ENCODE measurements at regions not wholly inside any gene's neighbourhood (a gene's known extent, or its start where the extent isn't known, plus 50 kb on each side); places are given as distances from the start of the nearest gene placed in this dataset.

GRCh38 chr21:23585419-23585818, 2021.9 kb downstream of the MRPL39 start:
- Histone ChIP-seq H3K79me2 (ENCODE audit: control insufficient read depth, insufficient read depth, low read length) (no peaks in the 10 kb centered on the region), H3K4me3 (replicated peaks in 1 of 3; ENCODE audit: insufficient read depth in 1 of 3, low read depth in 1 of 3, low read length in 3 of 3) (no peak overlapping the region), H3K9me1 (replicated peaks; ENCODE audit: control insufficient read depth, extremely low read depth, insufficient read depth, low read length) (no peaks in the 10 kb centered on the region), H3K36me3 (ENCODE audit: control insufficient read depth in 2 of 2, extremely low read depth in 1 of 2, insufficient read depth in 2 of 2, low read length in 2 of 2) (no peaks in the 10 kb centered on the region), H3K4me1 (ENCODE audit: control insufficient read depth, extremely low read depth, insufficient read depth, low read length) (no peaks in the 10 kb centered on the region), H3K4me2 (ENCODE audit: insufficient read depth, low read length) (no peak overlapping the region), H3K27ac (ENCODE audit: insufficient read depth, low read depth, low read length) (no peak overlapping the region), H3K9me3 (replicated peaks; ENCODE audit: control insufficient read depth, insufficient read depth, low read length) (no peaks in the 10 kb centered on the region), H2AFZ (ENCODE audit: low read depth, low read length) (no peak overlapping the region), H4K20me1 (replicated peaks; ENCODE audit: control insufficient read depth, extremely low read depth, insufficient read depth, low read length) (no peaks in the 10 kb centered on the region), H3K27me3 (ENCODE audit: control insufficient read depth in 2 of 2, insufficient read depth in 2 of 2, low read length in 2 of 2) (no peaks in the 10 kb centered on the region), H3K9ac (replicated peaks; ENCODE audit: extremely low read depth, insufficient read depth, low read length) (no peak overlapping the region)
- no peak for DNase-seq (ENCODE audit: low read depth, low spot score)
- ChIA-PET POLR2A (no interaction called here), CTCF (no interaction called here)
- no peak for TF ChIP-seq MYC (IDR thresholded peaks at IDR 0.05; ENCODE audit: low read depth, low read length)
- no TSS peak for BruUV-seq (replicated peaks)
- dilution Hi-C loops (cut with MboI; ENCODE audit: extremely low pct_ligation_motif_present, low sequenced_read_pairs): no loop called here
- intact Hi-C loops (cut with micrococcal nuclease): no loop called here
- no peak for FAIRE-seq

DNA sequence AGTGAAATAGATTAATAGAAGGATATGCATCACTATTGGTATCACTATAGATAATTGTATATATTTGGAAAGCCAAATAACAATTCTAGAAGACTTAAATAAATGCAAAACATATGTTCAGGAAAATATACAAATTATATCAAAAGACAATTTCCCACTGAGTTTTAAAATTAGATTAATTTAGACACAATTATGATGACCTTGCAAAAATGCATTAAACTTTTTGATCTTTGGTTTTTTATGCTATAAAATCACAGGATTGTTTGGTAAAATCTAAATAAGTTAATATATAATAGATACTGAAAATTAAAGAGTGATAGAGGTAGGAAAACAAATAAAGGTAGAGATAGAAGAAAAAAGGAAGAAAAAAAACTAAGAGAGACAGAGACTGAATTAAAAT, 2027.7 kb downstream of the MRPL39 start:
- H2AFZ ChIP-seq (ENCODE audit: low read depth, low read length): no peak overlapping the region
- H3K9me1 ChIP-seq (replicated peaks; ENCODE audit: control insufficient read depth, extremely low read depth, insufficient read depth, low read length): no peaks in the 10 kb centered on the region
- H3K27ac ChIP-seq (ENCODE audit: insufficient read depth, low read depth, low read length): no peak overlapping the region
- CTCF ChIA-PET: no interaction called here
- H3K9ac ChIP-seq (replicated peaks; ENCODE audit: extremely low read depth, insufficient read depth, low read length): no peak overlapping the region
- H3K79me2 ChIP-seq (ENCODE audit: control insufficient read depth, insufficient read depth, low read length): no peaks in the 10 kb centered on the region
- no peaks in the 10 kb centered on the region for H3K9me3 ChIP-seq (replicated peaks; ENCODE audit: control insufficient read depth, insufficient read depth, low read length)
- POLR2A ChIA-PET: no interaction called here
- TF ChIP-seq FOS (IDR thresholded peaks at IDR 0.05; ENCODE audit: borderline replicate concordance, insufficient read depth, low read length): no peak
- no peak for TF ChIP-seq CTCF (IDR thresholded peaks at IDR 0.05; ENCODE audit: extremely low read depth in 1 of 2, insufficient read depth in 1 of 2, low read depth in 1 of 2, low read length in 2 of 2)
- no peak overlapping the region for H3K4me3 ChIP-seq (replicated peaks in 1 of 3; ENCODE audit: insufficient read depth in 1 of 3, low read depth in 1 of 3, low read length in 3 of 3)
- no peaks in the 10 kb centered on the region for H4K20me1 ChIP-seq (replicated peaks; ENCODE audit: control insufficient read depth, extremely low read depth, insufficient read depth, low read length)
- H3K4me1 ChIP-seq (ENCODE audit: control insufficient read depth, extremely low read depth, insufficient read depth, low read length): no peaks in the 10 kb centered on the region
- H3K36me3 ChIP-seq (ENCODE audit: control insufficient read depth in 2 of 2, extremely low read depth in 1 of 2, insufficient read depth in 2 of 2, low read length in 2 of 2): no peaks in the 10 kb centered on the region
- dilution Hi-C loops (cut with MboI; ENCODE audit: extremely low pct_ligation_motif_present, low sequenced_read_pairs): no loop called here
- no TSS peak for BruUV-seq (replicated peaks)
- intact Hi-C loops (cut with micrococcal nuclease): no loop called here
- DNase-seq (ENCODE audit: low read depth, low spot score) (no peak), FAIRE-seq (no peak)
- H3K4me2 ChIP-seq (ENCODE audit: insufficient read depth, low read length): no peak overlapping the region
- no peaks in the 10 kb centered on the region for H3K27me3 ChIP-seq (ENCODE audit: control insufficient read depth in 2 of 2, insufficient read depth in 2 of 2, low read length in 2 of 2)

Data from endothelial cell of umbilical vein (primary cell).